ENCODE measurements at regions not wholly inside any gene's neighbourhood (a gene's known extent, or its start where the extent isn't known, plus 50 kb on each side); places are given as distances from the start of the nearest gene placed in this dataset.
A peak's percentile ranks its signal among the peaks of the same experiment; 100 is the strongest.
"Not testable (repeated sequence)": the region's sequence is repeated elsewhere in the genome, so short reads cannot be mapped to it uniquely, and the experiment has no call there.

- DNase-seq (ENCODE audit: low read depth), result peak; percentile 20
These were observed 544.1 kb downstream of the KCNH5 start for GRCh38 chr14:62501021-62501750.

GRCh38 chr14:62505045-62505444 is 540.2 kb downstream of the KCNH5 start:
- DNase-seq (ENCODE audit: low read depth), result no peak

GRCh38 chr14:62521309-62521708 is 523.9 kb downstream of the KCNH5 start:
- not testable (repeated sequence) for DNase-seq (ENCODE audit: low read depth)

- DNase-seq (ENCODE audit: low read depth), result peak; percentile 14
These were observed 517.0 kb downstream of the KCNH5 start for GRCh38 chr14:62528296-62528695.

GRCh38 chr14:62532181-62532580 is 513.1 kb downstream of the KCNH5 start:
- DNase-seq (ENCODE audit: low read depth), result peak; percentile 69

- peak; percentile 47 for DNase-seq (ENCODE audit: low read depth)
These were observed 498.3 kb downstream of the KCNH5 start for GRCh38 chr14:62546862-62547474.

- DNase-seq (ENCODE audit: low read depth), result no peak
These were observed 487.8 kb downstream of the KCNH5 start for GRCh38 chr14:62557416-62557815.

- no peak for DNase-seq (ENCODE audit: low read depth)
These were observed 486.8 kb downstream of the KCNH5 start for GRCh38 chr14:62558451-62558850.

- DNase-seq (ENCODE audit: low read depth), result no peak
These were observed 460.0 kb downstream of the KCNH5 start for GRCh38 chr14:62585247-62585646.

GRCh38 chr14:62592877-62593276 is 452.4 kb downstream of the KCNH5 start:
- peak; percentile 47 for DNase-seq (ENCODE audit: low read depth)

GRCh38 chr14:62597143-62597542 is 448.1 kb downstream of the KCNH5 start:
- no peak for DNase-seq (ENCODE audit: low read depth)

GRCh38 chr14:62599616-62600385 is 445.5 kb downstream of the KCNH5 start:
- no peak for DNase-seq (ENCODE audit: low read depth)

GRCh38 chr14:62602712-62603111 is 442.5 kb downstream of the KCNH5 start:
- DNase-seq (ENCODE audit: low read depth), result no peak

GRCh38 chr14:62604524-62604923 is 440.7 kb downstream of the KCNH5 start:
- no peak for DNase-seq (ENCODE audit: low read depth)

GRCh38 chr14:62614122-62614521 is 431.1 kb downstream of the KCNH5 start:
- DNase-seq (ENCODE audit: low read depth), result no peak

GRCh38 chr14:62616668-62617067 is 428.6 kb downstream of the KCNH5 start:
- DNase-seq (ENCODE audit: low read depth), result no peak

GRCh38 chr14:62626416-62626815 is 418.8 kb downstream of the KCNH5 start:
- peak; percentile 7 for DNase-seq (ENCODE audit: low read depth)

GRCh38 chr14:62629176-62629725 is 416.0 kb downstream of the KCNH5 start:
- no peak for DNase-seq (ENCODE audit: low read depth)

- DNase-seq (ENCODE audit: low read depth), result no peak
These were observed 414.1 kb downstream of the KCNH5 start for GRCh38 chr14:62631176-62631575.

- no peak for DNase-seq (ENCODE audit: low read depth)
These were observed 412.5 kb downstream of the KCNH5 start for GRCh38 chr14:62632771-62633170.

GRCh38 chr14:62645649-62646048 is 399.6 kb downstream of the KCNH5 start:
- DNase-seq (ENCODE audit: low read depth), result peak; percentile 34
